Endothelial cell of umbilical vein (primary cell): ENCODE measurements at regions not wholly inside any gene's neighbourhood (a gene's known extent, or its start where the extent isn't known, plus 50 kb on each side); places are given as distances from the start of the nearest gene placed in this dataset.

Experiments used
- CTCF ChIP-seq, 2 donors: IDR thresholded peaks; 1 replicate in 1 of 2; 2 replicates in 1 of 2; pipeline ENCODE4 v1.5.1; 2011; ENCODE audit warnings: low read length in 2 of 2, mild to moderate bottlenecking in 2 of 2, moderate library complexity in 2 of 2, control low read depth in 1 of 2, inconsistent platforms in 1 of 2, low read depth in 1 of 2; ENCODE audit not compliant: insufficient read depth in 1 of 2; ENCODE audit errors: extremely low read depth in 1 of 2
- EZH2 ChIP-seq: IDR thresholded peaks from 2 replicates; pipeline ENCODE4 v1.6.1; 2012; ENCODE audit warnings: borderline replicate concordance, low read depth, mild to moderate bottlenecking, moderate library complexity, low read length, inconsistent platforms; ENCODE audit not compliant: severe bottlenecking
- FOS ChIP-seq: IDR thresholded peaks from 2 replicates; pipeline ENCODE4 v1.6.1; 2011; ENCODE audit warnings: mild to moderate bottlenecking, low read length, moderate library complexity, borderline replicate concordance; ENCODE audit not compliant: insufficient read depth
- MAX ChIP-seq: IDR thresholded peaks from 2 replicates; pipeline ENCODE4 v1.6.1; 2011; ENCODE audit not compliant: insufficient read depth, insufficient read length
- POLR2A ChIP-seq: IDR thresholded peaks from 2 replicates; pipeline ENCODE4 v1.6.1; 2012; ENCODE audit warnings: low read depth, mild to moderate bottlenecking, control low read depth, low read length

- TF ChIP-seq POLR2A = no peak
- TF ChIP-seq CTCF (IDR thresholded peaks at IDR 0.05; ENCODE audit: extremely low read depth in 1 of 2, insufficient read depth in 1 of 2, low read depth in 1 of 2, low read length in 2 of 2) = no peak
- no peak for TF ChIP-seq FOS
- no peak for TF ChIP-seq EZH2
- TF ChIP-seq MAX = no peak
Measured at GRCh38 chr6:140039364-140039763, 664.9 kb upstream of the CITED2 start.
